NCI-H146 treated with DMSO at 0.1 percent for 48 hours (cell line): ENCODE measurements at regions not wholly inside any gene's neighbourhood (a gene's known extent, or its start where the extent isn't known, plus 50 kb on each side); places are given as distances from the start of the nearest gene placed in this dataset.

Experiments used
- DNase-seq: peaks from one replicate; lab custom pipeline; 2025; ENCODE audit not compliant: unreplicated experiment; lab: John Stamatoyannopoulos, UW

DNA sequence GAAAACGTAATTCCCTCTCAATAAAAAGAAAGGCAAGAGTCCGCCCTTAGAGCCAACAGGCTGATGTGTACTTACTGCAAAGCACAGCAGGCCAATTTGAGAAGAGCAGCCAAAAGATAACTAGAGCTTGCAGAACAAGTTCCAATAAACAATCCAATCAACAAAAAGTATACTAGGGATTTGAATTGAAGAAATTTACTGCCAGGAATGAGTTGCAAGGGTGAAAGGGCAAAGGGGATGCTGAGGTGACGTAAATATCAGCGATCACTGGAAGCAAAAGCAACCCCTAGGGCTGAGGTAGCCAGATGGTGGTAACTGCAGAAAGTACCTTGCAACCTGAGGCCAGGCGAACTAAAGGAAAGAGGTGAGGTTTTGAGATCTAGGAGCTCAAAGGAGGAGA lies 152.1 kb upstream of the TENM3 start:
- DNase-seq, result no peak

- DNase-seq, result no peak
These were observed 149.8 kb upstream of the TENM3 start for GRCh38 chr4:182093431-182093831.

DNA sequence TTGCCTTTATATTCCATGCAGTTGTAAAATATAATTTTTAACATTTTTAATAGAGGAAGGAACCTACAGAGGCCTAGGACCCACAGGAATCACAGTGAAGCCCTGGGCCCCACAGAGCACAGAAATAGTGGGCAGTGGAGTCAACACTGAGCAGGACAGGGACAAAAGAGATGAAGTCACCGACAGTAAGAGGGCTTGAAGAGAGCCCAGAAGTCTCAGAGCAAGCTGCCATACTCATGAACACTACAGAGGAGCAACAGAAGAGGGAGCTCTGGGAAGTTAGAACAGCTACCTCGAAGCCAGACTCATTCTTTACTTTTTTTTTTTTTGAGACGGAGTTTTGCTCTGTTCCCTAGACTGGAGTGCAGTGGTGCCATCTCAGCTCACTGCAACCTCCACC lies 149.3 kb upstream of the TENM3 start:
- DNase-seq, result no peak

DNA sequence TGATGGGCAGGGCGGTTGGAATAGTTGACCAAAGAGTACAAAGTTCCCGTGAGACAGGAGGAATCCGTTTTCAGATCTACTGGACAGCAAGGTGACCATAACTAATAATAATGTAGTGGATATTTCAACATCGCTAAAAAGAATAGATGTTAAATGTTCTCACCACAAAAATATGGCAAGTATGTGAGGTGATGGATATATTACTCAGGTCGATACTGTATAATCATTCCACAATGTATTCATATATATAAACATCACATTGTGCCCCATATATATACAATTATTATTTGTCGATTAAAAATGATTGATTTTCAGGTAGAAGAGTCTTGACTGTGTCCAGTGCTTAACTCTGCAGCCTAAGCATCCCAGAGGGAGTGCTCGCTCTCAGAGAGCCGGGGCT lies 141.6 kb upstream of the TENM3 start:
- DNase-seq, result no peak

DNA sequence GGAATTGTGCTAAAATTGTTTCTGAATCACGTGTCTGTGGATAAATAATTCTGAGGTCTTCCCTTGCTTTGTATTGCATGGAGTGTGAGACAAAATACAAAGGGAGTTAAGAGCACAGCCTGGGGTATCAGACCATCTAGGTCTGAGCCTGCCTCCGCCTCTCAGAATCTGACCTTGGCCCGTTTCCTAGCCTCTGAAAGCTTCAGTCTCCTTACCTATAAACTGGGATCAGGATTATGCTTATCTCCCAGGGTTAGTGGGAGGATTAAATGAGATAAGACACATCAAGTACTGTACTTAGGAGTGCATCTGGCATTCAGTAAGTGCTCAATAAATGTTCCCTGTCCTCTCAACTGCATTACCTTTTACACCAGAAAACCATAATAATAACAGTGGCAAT lies 140.6 kb upstream of the TENM3 start:
- no peak for DNase-seq

DNA sequence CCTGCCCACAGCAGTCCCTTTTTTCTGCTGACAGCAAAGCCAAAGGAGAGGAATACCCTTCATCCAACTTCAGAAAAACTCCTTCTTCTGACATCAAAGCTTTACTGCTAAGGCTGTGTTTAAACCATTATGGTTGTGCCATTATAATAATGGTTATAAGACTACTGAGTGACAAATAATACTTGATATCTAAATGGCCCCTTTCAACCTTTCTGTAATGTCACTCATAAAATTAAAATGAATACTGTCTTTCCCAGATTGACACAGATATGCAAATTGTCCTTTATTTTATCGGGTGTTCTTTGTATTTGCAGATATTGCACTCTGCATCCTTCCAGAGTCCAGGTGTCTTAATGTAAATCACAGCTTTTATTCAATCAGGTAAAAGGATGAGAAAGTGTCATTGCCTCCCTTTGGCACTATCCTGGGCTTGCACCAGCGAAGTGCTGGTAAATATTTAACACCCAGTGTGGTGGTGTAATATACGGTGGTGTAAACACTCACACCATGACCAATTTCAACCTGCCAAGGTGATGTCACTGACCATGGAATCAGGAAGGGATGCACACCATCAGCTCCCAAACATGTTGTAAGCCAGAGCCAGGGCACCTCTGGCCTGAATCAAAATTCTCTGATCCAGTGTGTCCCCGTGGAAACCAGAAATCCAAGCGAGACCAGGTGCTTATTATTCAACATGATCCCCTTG lies 139.4 kb upstream of the TENM3 start:
- no peak for DNase-seq

GRCh38 chr4:182105416-182105815 lies 137.8 kb upstream of the TENM3 start:
- DNase-seq, result no peak

GRCh38 chr4:182107931-182108330 lies 135.3 kb upstream of the TENM3 start:
- no peak for DNase-seq

GRCh38 chr4:182111586-182111985 lies 131.6 kb upstream of the TENM3 start:
- DNase-seq, result no peak

GRCh38 chr4:182113779-182114178 lies 129.4 kb upstream of the TENM3 start:
- no peak for DNase-seq

DNA sequence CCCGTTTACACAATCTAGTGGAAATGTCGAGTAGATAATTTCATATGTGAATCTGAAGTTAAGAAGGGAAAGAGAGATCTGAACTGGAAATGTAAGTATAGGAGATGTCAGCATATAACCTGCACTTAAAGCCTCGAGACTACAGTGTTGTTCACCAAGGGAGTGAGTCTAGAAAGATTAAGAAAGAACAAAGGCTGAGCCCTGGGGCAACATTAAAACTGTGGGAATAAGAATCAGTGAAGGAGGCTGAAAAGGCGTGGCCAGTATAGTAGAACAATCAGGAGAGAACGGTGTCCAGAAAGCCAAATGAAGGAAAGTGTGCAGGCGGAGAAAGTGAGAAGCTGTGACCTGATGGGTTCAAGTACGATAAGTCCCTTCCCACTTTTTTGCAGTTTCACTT lies 118.8 kb upstream of the TENM3 start:
- no peak for DNase-seq

GRCh38 chr4:182126096-182126495 lies 117.1 kb upstream of the TENM3 start:
- DNase-seq, result no peak

DNA sequence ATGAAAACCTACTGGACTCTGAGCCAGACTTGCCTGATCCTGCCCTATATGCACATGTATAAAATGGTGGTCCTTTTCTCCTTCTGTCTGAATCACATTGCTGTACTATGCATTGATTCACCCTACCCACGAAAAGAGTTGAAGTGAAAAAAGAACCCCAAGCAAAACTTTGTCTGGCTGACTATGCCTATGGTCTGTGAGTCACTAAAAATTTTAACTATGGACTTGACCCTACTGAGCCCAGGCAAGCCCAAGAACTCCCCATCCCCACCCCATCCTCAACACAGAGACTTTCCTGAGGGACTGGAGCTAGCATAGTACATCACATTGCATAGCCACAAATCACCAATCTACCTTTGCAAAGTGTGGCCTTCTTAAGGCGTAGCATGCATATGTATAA lies 116.6 kb upstream of the TENM3 start:
- DNase-seq, result no peak

DNA sequence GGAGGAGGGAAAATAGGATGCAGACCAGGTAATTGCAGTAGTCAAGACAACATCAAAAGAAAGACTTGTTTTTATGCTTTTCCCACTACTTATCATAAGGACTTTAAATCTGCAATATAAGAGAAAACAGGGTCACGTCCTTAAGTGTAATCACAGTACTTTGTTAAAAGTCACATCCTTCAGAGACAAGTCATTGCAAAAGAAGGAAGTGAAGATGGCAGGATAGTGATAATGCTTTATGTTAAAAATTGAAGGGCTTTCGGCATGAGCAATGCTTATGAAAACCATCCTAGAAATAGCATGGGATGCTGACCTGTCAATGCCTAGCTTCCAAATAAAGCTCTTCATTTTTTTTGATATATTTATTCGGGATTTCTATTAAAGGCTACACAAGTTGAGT lies 110.2 kb upstream of the TENM3 start:
- no peak for DNase-seq

DNA sequence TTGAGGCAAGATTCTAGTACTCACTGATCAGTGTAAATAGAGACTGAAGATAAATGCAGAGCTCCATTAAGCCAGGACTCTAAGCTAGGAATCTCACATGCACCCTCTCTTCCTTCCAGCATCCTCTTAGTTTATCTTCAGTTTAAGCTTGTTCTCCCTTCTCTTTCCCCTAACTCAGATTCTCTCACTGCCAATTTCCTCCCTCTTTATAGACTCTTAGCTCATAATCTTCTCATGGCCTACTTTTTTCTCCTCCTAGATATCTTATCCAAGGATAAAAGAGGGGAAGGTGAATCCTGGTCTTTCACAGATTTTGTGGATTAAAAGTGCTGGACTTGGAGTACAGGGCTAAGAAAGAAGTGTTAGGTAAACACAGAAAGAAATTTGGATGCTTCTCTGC lies 108.9 kb upstream of the TENM3 start:
- no peak for DNase-seq

DNA sequence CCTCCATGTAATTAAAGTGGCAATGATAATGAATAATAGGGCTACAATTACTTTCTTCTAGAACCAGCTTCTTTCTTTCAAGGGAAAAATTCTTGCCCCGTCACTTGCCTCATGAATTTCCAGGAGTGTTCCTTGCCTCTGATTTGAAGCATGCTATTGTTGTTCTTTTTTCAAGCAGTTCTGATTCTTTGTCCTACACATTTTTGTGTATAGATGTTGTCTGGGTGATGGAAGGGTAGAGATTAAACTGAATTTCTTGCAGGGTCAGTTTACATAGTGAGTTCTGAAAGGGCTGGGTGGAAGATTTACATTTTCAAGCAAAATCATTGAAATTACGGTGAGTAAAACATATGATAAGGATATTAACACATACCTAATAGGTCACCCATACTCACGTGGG lies 107.0 kb upstream of the TENM3 start:
- no peak for DNase-seq

DNA sequence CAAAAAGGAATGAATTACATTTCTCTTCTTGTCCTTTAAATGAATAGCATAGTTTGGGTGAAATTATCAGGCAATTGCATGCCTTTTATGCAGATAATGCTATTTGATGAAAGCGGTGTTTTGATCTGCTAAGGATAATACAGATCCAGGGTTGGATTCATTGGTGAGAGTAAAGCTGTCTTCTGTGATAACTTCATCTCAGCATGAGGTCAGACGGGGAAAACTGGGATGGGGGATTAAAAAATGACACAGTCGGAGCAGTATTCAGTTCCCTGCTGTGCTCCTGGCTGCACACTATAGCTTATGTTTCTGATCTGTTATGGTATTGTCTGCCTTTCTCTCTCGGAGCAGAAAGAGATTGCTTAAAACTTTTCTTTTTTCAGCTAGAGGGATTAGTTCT lies 105.9 kb upstream of the TENM3 start:
- peak; percentile 86 for DNase-seq

DNA sequence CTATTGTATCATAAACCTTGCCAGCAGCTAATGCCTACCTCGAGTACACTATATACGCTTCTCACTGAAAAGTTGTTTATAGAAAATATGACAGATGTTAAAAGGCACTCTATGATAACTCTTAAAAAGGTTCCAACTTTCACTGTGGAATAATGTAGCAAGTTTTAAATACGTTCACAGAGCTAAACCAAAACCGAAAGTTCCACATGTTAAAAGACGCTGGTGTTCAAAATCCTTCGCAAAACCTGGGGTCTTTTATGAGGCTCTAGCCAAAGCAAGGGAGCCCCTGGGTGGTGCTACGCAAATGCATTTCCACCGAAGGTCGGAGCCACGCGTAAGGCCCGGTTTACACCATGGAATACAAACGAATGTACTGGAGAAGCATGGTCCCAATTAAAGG lies 103.7 kb upstream of the TENM3 start:
- DNase-seq, result no peak

GRCh38 chr4:182140547-182140946 lies 102.7 kb upstream of the TENM3 start:
- DNase-seq, result no peak

DNA sequence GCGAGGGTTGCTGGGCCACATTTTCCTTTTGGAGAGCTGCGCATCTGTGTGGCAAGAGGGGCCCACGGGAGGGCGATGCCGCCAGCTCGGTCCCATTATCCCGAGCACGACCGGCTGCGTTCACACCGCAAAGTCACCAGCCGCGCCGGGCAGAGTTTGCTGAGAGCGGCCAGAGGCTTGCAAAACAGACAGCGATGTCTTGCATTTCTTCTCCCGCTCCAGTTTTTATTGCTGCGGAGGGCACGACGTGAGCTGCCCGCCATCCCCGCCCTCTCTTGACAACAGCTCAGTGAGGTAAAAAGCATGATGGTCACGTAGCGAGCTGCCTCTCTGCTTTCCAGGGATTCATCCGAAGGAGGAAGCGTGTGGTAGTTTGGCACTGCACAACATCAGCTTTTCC lies 102.1 kb upstream of the TENM3 start:
- DNase-seq, result no peak

GRCh38 chr4:182142176-182143085 lies 100.8 kb upstream of the TENM3 start:
- DNase-seq, result no peak

DNA sequence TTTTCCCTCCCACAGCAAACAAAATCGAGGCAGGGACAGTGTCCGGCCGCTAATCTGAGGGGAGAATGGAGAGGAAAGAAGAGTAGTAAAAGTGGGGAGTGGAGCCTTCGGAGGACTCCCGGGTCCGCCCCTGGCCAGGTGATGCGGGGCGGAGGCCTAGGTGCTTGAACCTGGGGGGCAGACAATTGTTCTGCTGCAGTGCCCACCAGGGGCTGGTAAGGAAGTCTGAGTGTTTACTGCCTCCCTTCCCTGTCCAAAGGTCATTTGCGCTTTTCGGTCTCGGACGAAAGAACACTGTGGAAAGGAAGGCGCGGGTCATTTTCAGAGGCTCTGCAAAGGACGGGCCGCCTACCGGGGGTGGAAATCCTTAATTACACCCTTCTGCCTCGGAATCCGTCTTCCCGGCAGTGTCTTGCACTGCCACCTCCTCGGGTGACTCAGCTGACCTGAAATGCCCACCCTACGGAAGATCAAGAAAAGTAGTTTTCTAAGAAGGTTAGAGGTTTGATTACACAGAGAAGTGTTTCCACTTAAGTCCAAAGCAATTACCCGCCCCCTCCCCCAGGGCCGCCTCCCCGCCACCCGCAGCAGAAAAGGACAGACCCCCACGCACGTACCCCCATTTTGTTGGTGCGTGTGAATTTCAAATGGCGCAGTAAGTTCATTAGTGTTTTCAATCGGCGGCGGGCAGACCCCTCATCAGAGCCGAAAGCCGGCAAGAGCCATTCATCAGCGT lies 99.9 kb upstream of the TENM3 start:
- no peak for DNase-seq
